Left ventricle myocardium superior (tissue), 1 donor: ENCODE measurements at regions not wholly inside any gene's neighbourhood (a gene's known extent, or its start where the extent isn't known, plus 50 kb on each side); places are given as distances from the start of the nearest gene placed in this dataset.

Source experiments
- ATAC-seq: fragments of 200-7000 bp; cut with Tn5 transposase; one replicate; pipeline ENCODE4 v1.9.1; 2020; ENCODE audit warnings: mild to moderate bottlenecking, moderate library complexity
- DNase-seq: peaks from one replicate; pipeline ENCODE4 v3.0.0-alpha.2; 2020
- intact Hi-C: fragments of 100-400 bp; cut with micrococcal nuclease; formaldehyde crosslinking; loops from one replicate; pipeline ENCODE4 v1.11.0; 2022
- donor health status: DM: no; HTN: yes; CAD: no; lungs with severe emphysema.

DNA sequence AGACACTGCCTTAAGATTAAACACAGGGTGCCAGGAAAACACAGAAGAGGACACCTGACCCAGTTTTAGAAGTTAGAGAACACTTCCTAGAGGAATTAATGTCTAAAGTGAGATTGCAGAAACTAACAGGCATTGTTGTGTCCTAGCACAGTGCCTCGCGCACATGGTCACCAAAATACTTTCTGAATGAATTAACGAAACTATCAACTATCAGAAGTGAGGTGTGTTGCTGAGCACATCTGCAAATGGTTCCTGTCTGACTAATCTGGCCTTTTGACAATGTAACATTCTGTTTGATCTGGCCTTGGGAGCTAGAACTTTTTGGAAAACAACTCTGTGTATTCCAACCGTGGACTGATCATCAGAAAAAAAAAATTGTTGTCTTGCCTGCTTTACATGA is 556.8 kb upstream of the LCORL start:
- intact Hi-C loops: no loop called here
- ATAC-seq: no peak

DNA sequence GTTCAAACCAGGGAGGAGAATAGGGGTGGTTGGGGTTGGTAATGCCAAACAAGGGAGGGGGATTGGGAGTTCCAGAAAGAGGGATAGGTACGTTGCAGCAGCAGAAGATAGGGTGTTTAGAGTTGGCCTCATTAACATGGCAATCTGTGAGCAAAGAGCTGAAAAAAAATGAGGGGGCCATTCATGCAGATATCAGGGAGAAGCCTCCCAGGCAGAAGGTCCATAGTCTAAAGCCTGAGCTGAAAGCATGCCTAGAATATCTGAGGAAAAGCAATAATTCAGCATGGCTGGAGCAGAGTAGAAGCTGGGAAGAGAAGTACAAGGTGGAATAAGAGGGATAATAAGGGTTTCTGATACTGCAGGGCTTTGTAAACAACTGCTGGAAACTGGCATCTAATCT is 550.9 kb upstream of the LCORL start:
- intact Hi-C loops: no loop called here
- DNase-seq: no peak
- no peak for ATAC-seq

More for the DNA sequence above, 556.8 kb upstream of the LCORL start:
- DNase-seq: no peak

DNA sequence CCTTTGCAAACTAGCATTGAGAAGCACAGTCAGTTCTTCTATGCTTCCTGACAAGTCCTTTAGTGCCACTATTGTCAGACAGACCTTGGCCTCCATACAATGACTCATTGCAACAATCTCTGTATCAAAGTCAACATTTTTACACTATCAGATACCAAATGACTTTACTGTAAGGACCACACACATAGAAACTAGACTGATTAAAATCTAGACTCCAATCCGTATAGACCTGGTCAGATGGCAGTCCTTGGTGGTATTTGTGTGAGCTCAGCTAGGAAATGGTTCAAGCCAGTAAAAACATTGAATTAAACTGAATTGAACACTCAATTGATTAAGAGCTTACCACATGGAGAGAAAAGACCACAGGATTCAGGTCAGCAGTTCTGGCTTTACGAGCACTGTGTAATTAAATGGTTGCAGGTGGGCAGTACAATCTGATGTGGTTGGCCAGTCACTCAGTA is 549.8 kb upstream of the LCORL start:
- no peak for DNase-seq
- intact Hi-C loops: no loop called here
- ATAC-seq: no peak

DNA sequence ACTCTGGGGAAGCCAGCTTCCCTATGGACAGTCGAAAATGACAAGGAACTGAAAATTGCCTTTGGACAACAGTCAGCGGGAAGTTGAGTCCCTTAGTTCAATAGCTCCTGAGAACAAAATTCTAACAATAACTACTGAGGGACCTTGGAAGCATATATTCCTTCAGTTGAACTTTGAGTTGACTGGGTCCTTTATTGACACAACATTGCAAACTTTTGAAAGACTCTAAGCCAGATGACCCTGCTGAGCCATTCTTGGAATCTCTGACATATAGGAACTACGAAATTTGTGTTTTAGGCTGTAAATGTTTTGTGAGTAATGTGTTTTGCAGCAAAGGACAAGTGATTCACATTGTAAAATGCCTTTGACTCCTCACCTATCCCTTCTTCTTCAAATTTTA is 548.8 kb upstream of the LCORL start:
- no peak for DNase-seq
- no peak for ATAC-seq
- intact Hi-C loops: no loop called here

DNA sequence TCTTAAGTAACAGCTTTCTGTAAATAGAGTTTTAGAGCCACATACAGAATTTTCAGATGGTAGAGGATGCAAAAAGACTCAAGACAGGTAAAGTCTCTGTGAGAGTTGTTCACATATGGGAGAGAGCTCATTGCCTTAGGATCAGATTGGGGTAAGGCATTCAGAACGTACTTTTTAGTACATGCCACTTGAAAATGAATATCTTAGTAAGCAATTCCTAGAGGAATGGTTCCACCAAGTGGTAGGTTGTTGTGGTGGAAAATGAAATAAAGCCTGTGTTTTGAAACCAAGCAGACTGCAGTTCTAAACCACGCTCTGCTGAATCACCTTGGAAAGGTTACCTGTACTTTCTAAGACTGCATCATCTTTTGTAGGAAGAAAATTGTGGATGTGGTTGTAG is 547.0 kb upstream of the LCORL start:
- ATAC-seq (no peak), DNase-seq (no peak)
- intact Hi-C loops: no loop called here

DNA sequence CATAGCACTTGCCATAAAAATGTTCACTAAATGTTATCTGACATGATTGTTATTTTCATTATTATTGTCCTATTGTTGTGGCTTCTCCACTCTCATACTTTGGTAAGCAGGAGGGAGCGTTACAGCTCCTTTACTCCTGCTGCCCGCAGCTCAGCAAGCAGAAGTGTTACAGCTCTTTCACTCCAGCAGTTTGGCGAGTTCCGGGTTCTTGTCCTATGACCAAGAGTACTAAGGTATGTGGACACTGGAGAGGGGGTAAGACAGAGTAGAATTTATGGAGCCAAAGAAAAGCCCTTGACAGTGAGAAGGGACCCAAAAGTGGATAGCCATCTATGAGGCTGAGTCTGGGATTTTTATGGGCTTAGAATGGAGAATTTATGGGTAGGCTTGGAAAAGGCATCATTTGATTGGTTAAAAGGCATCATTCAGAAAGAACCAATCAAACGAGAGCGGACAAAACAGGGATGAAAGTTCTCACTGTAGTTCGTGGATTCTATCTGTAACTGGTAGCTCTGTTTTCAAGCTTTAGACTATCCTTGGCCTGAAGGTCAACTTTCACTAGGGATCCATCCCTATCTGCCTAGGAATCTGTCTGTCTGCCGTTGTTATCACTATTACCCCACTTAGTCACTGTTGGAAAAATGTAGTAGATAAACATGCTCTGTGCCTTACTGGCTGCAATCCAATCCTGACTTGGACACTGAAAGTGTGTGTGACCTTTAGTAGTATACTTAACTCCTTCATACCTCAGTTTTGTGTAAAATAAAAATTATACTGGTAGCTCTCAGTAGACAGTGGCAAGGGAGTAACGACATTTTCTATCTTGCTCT is 545.6 kb upstream of the LCORL start:
- ATAC-seq: no peak
- intact Hi-C loops: no loop called here
- DNase-seq: no peak

DNA sequence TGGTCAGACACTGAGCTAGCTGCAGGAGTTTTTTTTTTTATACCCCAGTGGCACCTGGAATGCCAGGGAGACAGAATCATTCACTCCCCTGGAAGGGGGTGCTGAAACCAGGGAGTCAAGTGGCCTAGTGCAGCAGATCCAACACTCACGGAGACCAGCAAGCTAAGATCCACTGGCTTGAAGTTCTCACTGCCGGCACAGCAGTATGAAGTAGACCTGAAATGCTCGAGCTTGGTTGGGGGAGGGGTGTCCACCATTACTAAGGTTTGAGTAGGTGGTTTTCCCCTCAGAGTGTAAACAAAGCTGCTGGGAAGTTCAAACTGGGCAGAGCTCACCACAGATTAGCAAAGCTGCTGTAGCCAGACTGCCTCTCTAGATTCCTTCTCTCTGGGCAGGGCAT is 537.9 kb upstream of the LCORL start:
- ATAC-seq (no peak), DNase-seq (no peak)
- intact Hi-C loops: no loop called here

DNA sequence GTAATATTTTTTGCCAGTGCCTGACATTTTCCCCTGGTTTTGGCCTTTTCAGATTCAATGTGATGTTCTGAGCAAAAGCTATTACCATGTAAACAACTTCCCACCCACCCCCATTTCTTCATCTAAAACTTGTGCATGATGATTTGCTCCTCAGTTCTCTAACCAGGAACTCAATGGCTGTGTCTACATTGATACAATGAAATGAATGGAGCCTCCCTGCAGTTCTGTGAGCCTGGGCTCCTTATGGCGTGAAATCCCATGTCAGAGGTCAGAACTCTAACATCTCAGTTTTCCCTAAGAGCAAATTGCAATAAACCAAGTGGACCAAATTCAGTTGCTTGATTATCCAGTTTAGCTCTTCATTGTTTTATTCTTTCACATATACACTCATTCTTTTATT is 534.8 kb upstream of the LCORL start:
- intact Hi-C loops: no loop called here
- ATAC-seq: no peak
- no peak for DNase-seq

DNA sequence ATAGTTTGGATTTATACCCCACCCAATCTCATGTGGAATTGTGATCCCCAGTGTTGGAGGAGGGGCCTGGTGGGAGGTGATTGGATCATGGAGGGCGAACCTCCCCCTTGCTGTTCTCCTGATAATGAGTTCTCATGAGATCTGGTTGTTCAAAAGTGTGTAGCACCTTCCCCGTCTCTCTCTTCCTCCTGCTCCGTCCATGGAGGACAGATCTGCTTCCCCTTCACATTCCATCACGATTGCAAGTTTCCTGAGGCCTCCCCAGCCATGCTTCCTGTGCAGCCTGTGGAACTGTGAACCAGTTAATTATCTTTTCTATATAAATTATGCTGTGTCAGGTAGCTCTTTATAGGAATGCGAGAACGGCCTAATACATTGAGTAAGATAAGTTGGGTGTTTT is 518.8 kb upstream of the LCORL start:
- ATAC-seq (no peak), DNase-seq (no peak)
- intact Hi-C loops: no loop called here

DNA sequence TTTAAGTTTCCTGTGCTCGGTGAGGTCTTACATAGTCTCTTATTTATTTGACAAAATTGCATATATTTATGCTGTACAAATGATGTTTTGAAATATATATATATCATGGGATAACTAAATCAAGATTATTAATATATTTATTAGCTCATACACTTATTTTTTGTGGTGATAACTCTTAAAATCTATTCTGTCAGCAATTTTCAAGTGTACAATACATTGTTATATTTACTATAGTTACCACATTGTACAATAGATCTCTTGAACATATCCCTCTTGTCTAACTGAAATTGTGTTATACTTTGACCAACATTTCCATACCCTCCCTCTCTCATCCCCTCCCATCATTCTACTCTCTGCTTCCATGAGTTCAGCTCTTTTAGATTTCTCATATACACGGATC is 516.6 kb upstream of the LCORL start:
- ATAC-seq (no peak), DNase-seq (no peak)
- intact Hi-C loops: no loop called here

DNA sequence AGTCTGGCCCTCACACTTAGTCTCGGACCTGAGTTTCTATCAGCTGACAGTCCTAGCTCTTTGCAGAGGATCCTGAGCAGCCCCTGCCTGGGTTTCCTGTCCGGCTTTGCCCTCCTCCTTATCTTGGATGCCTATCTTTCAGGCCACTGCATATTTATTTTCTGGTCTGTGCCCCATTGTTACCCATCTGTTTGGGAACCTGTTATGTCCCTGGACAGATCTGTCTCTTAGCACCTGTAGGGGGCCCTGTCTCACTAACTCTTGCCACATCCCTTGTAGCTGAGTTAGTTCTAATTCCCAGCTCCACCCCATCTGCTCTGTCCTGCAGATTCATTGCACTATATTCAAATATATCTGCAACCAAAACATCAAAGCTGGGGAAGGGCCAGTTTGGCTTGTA is 514.9 kb upstream of the LCORL start:
- ATAC-seq (no peak), DNase-seq (no peak)
- intact Hi-C loops: no loop called here

DNA sequence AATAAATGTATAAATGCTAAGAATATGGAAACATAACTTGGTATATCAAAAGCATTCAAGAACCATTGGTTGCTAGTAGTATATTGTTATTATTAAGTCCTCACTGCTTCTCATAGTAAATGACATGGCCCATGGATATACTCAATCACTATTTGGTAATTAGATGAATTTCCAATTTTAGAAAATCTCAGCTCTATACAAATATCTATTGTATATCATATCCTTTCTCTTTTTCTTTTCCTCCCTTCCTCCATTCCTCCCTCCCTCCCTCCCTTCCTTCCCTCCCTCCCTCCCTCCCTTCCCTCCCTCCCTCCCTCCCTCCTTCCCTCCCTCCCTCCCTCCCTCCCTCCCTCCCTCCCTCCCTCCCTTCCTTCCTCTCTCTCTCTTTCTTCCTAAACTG is 514.4 kb upstream of the LCORL start:
- DNase-seq: no peak
- intact Hi-C loops: no loop called here
- ATAC-seq: no peak

DNA sequence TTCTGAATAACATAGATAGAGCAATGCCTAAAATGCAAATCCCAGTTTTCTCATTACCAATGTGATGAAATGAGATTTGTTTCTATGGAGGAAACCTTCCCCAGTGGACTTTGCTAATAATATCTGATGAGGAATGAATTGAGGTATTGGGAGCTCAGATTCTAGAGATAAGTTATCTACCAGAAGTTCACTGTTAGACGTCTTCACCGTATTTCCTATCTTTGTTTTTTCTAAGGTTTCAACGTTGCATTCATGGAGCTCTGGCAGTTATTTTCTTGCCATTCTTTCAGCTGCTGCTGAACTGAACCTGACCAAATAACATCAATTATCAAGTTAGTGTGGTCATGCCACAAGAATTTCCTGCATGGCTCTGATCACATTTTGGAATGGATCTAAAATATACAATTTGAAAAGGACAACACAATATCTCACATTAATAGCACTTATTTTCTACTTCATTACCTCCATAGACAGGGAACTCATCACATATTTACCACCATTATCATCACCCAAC is 511.8 kb upstream of the LCORL start:
- DNase-seq (no peak), ATAC-seq (no peak)
- intact Hi-C loops: no loop called here

DNA sequence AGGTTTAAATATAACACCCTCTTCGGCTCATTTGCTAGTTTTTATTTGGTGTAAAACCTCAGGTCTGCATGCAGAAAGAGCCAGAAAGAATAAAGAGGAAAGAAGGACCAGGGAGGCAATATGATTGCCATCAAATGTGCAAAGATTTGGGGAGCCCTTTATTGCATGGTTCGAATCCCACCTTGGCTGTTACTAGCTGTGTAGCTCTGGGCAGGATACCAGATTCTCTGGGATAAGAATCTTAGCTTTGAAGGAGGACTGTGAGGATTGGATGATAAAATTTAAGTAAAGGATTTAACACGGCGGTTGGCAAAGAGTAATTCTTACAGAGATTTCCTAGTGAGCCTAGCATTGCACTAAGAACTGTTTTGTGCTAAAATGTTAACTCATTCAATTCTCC is 510.2 kb upstream of the LCORL start:
- ATAC-seq: no peak
- intact Hi-C loops: no loop called here
- DNase-seq: no peak

DNA sequence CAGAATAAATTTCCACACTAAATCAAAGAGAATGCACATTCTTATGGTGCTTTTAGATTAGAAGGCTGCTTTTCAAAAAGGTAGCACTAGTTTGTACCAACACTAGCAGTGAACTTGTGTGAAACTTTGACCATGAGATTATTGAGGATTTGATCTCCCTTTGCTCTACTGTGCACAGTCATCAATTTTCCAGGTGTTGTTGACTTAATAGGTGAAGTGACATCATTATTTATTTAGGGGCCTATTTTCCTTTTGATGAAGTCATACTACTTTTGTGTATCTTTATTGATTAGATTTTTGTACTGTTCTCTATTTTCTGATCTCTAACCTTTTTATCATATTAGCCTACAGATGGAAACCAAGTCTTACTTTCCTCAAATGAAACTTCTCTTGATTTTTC is 507.9 kb upstream of the LCORL start:
- DNase-seq (no peak), ATAC-seq (no peak)
- intact Hi-C loops: no loop called here

DNA sequence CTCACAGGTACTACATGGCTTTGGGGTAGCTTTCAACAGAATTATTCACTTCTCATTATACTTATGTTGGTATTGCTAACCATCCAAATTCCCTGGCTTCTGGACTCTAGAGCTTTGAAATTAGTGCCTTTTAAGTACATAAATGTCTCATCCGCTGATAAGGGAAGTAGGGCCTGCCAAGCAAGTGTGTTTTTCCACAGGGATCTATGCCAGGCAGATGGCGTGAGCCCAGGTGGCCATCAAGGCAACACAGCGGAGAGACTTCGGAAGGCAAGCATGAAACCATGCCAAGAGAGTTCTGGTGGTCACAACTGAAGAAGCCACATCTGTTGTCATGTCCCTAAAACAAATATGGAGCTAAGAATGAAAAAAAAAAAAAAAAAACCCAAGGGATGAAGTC is 503.1 kb upstream of the LCORL start:
- DNase-seq (no peak), ATAC-seq (no peak)
- intact Hi-C loops: no loop called here

DNA sequence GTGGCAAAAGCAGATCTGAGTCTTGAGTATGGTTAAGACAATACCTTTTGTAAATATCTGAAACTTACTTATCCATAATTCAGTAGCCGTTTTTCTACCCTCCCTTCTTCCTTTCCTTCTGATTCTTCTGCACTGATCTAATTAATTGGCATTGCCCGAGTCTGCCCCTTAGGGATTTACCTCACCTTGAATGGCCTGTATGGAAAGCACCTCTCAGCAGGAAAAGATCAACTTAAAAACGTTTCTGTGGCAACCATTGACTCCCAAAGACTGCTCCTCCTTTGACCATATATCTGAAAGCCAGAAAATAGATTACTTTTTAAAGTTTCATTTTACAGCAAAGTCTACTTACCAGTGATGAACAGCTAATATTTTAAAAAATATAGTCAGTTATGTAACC is 496.5 kb upstream of the LCORL start:
- DNase-seq: no peak
- intact Hi-C loops: no loop called here
- ATAC-seq: no peak

DNA sequence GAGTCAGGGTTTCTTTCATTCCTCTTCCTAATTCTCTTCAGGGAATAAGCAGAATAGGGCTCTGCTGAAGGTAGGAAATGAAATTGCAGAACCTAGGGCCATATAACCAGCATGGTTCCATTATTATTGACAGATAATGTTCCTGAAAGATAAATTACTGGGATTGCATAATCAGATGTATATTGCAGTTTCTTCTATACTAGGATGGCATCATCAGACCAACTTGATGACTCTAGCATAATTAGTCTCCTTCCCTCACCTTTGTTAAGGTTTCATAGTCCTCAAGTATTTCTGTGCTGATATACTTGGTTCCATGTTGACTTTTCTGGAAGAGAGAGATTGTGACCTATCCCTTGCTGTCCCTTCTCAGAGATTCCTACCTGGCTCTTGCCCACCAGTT is 492.3 kb upstream of the LCORL start:
- intact Hi-C loops: no loop called here
- DNase-seq (no peak), ATAC-seq (no peak)

DNA sequence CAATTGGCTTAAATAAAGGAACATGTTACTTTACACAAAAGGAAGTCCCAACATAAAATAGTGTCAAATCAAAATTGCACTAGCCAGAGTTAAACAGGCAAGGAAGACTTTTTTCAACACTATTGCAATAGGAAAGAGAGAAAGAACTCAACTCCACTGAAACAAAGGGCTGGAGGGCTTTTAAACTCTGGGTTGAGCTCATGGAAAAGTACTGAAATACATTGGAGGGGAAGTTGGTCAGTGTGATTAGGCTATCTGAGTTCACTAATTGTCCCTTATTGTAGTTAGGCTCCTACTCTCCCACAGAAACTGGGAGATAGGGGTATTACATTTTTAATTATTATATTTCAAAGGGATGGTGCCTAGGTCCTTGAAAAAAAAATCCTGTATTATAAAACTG is 491.2 kb upstream of the LCORL start:
- intact Hi-C loops: no loop called here
- DNase-seq (no peak), ATAC-seq (no peak)

DNA sequence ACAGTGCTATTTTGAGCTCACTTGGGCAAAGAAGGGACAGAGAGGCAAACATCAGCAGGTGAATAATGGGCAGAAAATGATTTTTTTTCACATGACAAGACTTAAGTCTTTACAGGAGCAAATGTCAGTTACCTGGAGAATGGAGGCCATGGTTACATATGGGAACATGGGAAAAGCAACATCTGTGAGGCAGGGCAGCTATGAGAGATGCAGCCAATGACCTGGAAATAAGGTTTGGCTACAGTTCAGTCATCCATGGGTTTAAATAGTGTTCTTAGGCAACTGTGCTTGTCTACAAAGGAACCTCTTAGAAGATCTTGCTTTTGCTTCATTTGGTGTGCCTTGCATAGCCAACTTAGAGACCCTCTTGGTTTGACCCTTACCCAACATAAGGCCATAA is 490.2 kb upstream of the LCORL start:
- intact Hi-C loops: no loop called here
- DNase-seq (no peak), ATAC-seq (no peak)

DNA sequence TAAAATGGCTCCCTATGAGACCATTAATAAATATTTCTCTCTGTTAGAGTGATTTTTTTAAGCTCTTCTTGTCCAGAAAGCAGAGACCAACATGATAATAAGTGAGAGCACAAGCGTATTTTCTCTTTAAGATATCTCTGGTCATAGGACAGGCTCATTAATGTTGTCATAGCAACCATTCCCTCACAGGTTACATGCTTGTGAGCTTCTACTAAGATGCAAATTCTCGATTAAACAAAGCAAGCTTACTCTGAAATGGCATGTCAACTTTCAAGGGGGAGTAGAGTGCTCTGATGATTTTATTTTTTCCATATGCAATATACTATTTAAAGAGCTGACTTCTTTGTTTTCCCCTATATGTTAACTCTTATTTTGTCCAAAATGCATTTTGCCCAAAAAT is 487.2 kb upstream of the LCORL start:
- intact Hi-C loops: no loop called here
- no peak for ATAC-seq
- DNase-seq: no peak

DNA sequence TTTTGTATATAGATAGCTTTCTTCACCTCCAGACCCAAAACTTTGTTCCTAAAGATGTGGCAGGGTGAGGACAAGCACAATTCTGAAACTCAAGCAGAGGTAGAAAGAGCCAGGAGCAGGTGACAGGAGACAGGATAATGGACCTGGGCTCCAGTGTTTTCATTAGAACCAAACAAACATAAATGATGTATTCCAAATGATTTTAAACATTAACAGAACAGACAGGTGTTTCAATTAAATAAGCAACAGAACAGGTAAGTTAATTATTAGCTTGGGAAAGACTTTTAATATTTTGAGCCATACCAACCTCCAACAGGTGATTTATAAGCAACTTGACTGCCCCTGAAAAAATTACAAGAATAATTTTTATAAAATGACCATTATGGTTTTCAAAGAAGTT is 459.4 kb upstream of the LCORL start:
- intact Hi-C loops: no loop called here
- DNase-seq: no peak
- no peak for ATAC-seq
